ENCODE measurements at regions not wholly inside any gene's neighbourhood (a gene's known extent, or its start where the extent isn't known, plus 50 kb on each side); places are given as distances from the start of the nearest gene placed in this dataset.

DNA sequence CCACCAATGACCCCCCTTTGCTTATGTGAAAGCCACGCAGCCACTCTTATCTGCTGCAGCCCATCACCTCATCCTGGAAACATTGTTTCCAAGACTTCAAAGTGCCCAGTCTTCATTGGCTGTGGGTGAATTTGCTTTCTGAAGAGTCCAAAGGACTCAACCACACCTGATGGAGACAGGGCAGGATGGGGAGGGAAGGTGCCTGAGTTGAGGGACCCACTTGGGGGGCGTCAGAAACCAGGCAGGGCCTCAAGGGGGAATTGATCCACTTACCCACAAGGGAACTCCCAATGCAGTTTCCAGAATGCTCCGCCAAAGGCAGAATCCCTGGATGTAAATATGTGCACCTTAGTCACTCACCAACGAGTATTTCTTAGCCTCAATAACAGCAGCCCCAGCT is 147.9 kb upstream of the ATP2B2 start:
- intact Hi-C loops (cut with micrococcal nuclease): no loop called here
- no peak for FAIRE-seq
- no peak for TF ChIP-seq POLR2AphosphoS5 (IDR thresholded peaks at IDR 0.05; ENCODE audit: insufficient read depth, low read depth, low read length)
- TF ChIP-seq, protein P1, sequence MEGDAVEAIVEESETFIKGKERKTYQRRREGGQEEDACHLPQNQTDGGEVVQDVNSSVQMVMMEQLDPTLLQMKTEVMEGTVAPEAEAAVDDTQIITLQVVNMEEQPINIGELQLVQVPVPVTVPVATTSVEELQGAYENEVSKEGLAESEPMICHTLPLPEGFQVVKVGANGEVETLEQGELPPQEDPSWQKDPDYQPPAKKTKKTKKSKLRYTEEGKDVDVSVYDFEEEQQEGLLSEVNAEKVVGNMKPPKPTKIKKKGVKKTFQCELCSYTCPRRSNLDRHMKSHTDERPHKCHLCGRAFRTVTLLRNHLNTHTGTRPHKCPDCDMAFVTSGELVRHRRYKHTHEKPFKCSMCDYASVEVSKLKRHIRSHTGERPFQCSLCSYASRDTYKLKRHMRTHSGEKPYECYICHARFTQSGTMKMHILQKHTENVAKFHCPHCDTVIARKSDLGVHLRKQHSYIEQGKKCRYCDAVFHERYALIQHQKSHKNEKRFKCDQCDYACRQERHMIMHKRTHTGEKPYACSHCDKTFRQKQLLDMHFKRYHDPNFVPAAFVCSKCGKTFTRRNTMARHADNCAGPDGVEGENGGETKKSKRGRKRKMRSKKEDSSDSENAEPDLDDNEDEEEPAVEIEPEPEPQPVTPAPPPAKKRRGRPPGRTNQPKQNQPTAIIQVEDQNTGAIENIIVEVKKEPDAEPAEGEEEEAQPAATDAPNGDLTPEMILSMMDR (IDR thresholded peaks at IDR 0.05; ENCODE audit: extremely low read depth in 1 of 2, insufficient read depth in 1 of 2, low read depth in 1 of 2, low read length in 2 of 2): no peak
- TF ChIP-seq EZH2 (IDR thresholded peaks at IDR 0.05; ENCODE audit: borderline replicate concordance, low read depth, low read length, severe bottlenecking): no peak
- no peak for TF ChIP-seq JUN (IDR thresholded peaks at IDR 0.05; ENCODE audit: borderline replicate concordance, insufficient read depth, insufficient read length, low read depth)
- TF ChIP-seq FOS (IDR thresholded peaks at IDR 0.05; ENCODE audit: borderline replicate concordance, insufficient read depth, low read length): no peak
- TF ChIP-seq, protein P2, sequence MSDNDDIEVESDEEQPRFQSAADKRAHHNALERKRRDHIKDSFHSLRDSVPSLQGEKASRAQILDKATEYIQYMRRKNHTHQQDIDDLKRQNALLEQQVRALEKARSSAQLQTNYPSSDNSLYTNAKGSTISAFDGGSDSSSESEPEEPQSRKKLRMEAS (IDR thresholded peaks at IDR 0.05; ENCODE audit: insufficient read depth, insufficient read length): no peak
- no peak for TF ChIP-seq GATA2 (IDR thresholded peaks at IDR 0.05; ENCODE audit: insufficient read depth, insufficient read length, low read depth, low read length)
- TF ChIP-seq POLR2A (IDR thresholded peaks at IDR 0.05; ENCODE audit: low read depth, low read length): no peak
- no peak for TF ChIP-seq MYC (IDR thresholded peaks at IDR 0.05; ENCODE audit: low read depth, low read length)

More for the DNA sequence above, 147.9 kb upstream of the ATP2B2 start:
- no peak overlapping the region for H3K4me2 ChIP-seq (ENCODE audit: insufficient read depth, low read length)
- H3K9ac ChIP-seq (replicated peaks; ENCODE audit: extremely low read depth, insufficient read depth, low read length): no peak overlapping the region
- no peaks in the 10 kb centered on the region for H3K9me3 ChIP-seq (replicated peaks; ENCODE audit: control insufficient read depth, insufficient read depth, low read length)
- BruUV-seq (replicated peaks): no TSS peak
- no peak overlapping the region for H3K4me3 ChIP-seq (replicated peaks in 1 of 3; ENCODE audit: insufficient read depth in 1 of 3, low read depth in 1 of 3, low read length in 3 of 3)
- H3K27ac ChIP-seq (ENCODE audit: insufficient read depth, low read depth, low read length): no peak overlapping the region
- DNase-seq (ENCODE audit: low read depth, low spot score): no peak
- no peaks in the 10 kb centered on the region for H3K27me3 ChIP-seq (ENCODE audit: control insufficient read depth in 2 of 2, insufficient read depth in 2 of 2, low read length in 2 of 2)
- ChIA-PET POLR2A (no interaction called here), CTCF (no interaction called here)
- no peak overlapping the region for H2AFZ ChIP-seq (ENCODE audit: low read depth, low read length)
- no peaks in the 10 kb centered on the region for H3K9me1 ChIP-seq (replicated peaks; ENCODE audit: control insufficient read depth, extremely low read depth, insufficient read depth, low read length)
- no peaks in the 10 kb centered on the region for H3K36me3 ChIP-seq (ENCODE audit: control insufficient read depth in 2 of 2, extremely low read depth in 1 of 2, insufficient read depth in 2 of 2, low read length in 2 of 2)
- H3K79me2 ChIP-seq (ENCODE audit: control insufficient read depth, insufficient read depth, low read length): no peaks in the 10 kb centered on the region
- dilution Hi-C loops (cut with MboI; ENCODE audit: extremely low pct_ligation_motif_present, low sequenced_read_pairs): no loop called here
- H4K20me1 ChIP-seq (replicated peaks; ENCODE audit: control insufficient read depth, extremely low read depth, insufficient read depth, low read length): no peaks in the 10 kb centered on the region
- H3K4me1 ChIP-seq (ENCODE audit: control insufficient read depth, extremely low read depth, insufficient read depth, low read length): no peaks in the 10 kb centered on the region
